ENCODE measurements at regions not wholly inside any gene's neighbourhood (a gene's known extent, or its start where the extent isn't known, plus 50 kb on each side); places are given as distances from the start of the nearest gene placed in this dataset.
"Not testable (repeated sequence)": the region's sequence is repeated elsewhere in the genome, so short reads cannot be mapped to it uniquely, and the experiment has no call there.

DNA sequence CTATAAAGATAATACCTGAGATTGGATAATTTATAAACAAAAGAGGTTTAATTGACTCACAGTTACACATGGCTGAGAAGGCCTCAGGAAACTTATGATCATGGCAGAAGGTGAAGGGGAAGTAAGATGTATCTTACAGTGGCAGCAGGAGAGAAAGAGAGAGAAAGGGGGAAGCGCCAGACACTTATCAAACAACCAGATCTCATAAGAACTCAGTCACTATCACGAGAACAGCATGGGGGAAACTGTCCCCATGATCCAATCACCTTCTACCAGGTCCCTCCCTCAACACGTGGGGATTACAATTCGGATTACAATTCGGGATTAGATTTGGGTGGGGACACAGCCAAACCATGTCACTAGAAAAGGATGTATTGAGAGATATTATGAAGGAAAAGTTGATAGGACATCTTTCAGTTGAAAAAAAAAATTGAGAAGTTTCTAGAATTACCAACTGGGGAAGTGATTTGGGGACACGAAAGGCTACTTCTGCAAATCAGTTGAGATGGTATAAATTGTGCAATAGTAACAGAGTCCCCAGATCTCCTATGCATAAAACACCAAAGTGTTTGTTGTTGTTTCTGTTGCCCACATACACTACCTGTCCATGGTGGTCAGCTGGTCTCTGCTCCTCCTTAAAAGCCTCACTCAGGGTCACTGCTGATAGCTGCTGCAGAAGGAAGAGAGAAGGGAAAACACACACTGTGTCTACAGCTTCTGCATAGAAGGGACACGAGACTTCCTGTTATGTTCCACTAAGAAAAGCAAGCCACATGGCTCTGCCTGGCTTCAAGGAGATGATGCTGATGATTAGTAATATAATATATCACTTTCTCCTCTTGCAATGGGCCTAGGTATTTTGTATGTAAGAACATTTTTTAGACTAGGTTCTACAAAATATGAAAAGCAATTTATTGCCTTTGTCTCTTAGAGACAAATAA, 465.5 kb downstream of the PDZRN4 start:
- Histone ChIP-seq H3K9ac (no peak overlapping the region), H3K4me1 (ENCODE audit: low read depth, poor library complexity, severe bottlenecking) (no peaks in the 10 kb centered on the region), H4K20me1 (ENCODE audit: insufficient read depth) (no peaks in the 10 kb centered on the region), H3K4me2 (no peak overlapping the region), H3K79me2 (ENCODE audit: insufficient read depth, low read depth) (no peaks in the 10 kb centered on the region), H3K4me3 (IDR thresholded peaks at IDR 0.05; ENCODE audit: insufficient read depth, low read depth, low read length) (no peak overlapping the region), H3K27me3 (ENCODE audit: insufficient read depth, low read depth) (no peaks in the 10 kb centered on the region), H3K27ac (no peak overlapping the region), H3K36me3 (ENCODE audit: insufficient read depth) (no peaks in the 10 kb centered on the region), H2AFZ (ENCODE audit: low read depth) (no peak overlapping the region)
- TF ChIP-seq, protein P1, sequence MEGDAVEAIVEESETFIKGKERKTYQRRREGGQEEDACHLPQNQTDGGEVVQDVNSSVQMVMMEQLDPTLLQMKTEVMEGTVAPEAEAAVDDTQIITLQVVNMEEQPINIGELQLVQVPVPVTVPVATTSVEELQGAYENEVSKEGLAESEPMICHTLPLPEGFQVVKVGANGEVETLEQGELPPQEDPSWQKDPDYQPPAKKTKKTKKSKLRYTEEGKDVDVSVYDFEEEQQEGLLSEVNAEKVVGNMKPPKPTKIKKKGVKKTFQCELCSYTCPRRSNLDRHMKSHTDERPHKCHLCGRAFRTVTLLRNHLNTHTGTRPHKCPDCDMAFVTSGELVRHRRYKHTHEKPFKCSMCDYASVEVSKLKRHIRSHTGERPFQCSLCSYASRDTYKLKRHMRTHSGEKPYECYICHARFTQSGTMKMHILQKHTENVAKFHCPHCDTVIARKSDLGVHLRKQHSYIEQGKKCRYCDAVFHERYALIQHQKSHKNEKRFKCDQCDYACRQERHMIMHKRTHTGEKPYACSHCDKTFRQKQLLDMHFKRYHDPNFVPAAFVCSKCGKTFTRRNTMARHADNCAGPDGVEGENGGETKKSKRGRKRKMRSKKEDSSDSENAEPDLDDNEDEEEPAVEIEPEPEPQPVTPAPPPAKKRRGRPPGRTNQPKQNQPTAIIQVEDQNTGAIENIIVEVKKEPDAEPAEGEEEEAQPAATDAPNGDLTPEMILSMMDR (conservative IDR thresholded peaks at IDR 0.05; ENCODE audit: low read depth, low read length): no peak

DNA sequence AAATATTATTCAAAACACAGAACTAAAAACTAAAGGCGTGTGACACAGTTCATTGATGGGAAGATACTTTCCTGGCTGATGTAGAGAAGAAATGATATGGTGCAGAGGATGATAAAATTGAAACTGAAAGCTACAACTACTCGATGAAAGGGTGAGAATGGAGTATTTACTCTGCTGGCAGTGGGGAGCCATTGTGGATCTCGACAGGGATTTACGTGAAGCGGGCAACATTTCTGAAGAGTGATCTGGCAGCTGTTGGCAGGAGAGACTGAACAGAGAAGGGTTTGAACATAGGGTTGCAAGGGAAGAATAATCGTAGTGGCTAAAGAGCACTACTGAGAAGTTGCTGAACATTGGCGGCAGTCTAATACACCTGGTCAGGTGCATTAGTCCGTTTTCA, 464.9 kb downstream of the PDZRN4 start:
- no peaks in the 10 kb centered on the region for H3K36me3 ChIP-seq (ENCODE audit: insufficient read depth)
- H3K27ac ChIP-seq: no peak overlapping the region
- H3K79me2 ChIP-seq (ENCODE audit: insufficient read depth, low read depth): no peaks in the 10 kb centered on the region
- TF ChIP-seq, protein P1 (conservative IDR thresholded peaks at IDR 0.05; ENCODE audit: low read depth, low read length): no peak
- no peak overlapping the region for H2AFZ ChIP-seq (ENCODE audit: low read depth)
- no peak overlapping the region for H3K4me3 ChIP-seq (IDR thresholded peaks at IDR 0.05; ENCODE audit: insufficient read depth, low read depth, low read length)
- no peaks in the 10 kb centered on the region for H3K4me1 ChIP-seq (ENCODE audit: low read depth, poor library complexity, severe bottlenecking)
- H3K27me3 ChIP-seq (ENCODE audit: insufficient read depth, low read depth): no peaks in the 10 kb centered on the region
- H3K4me2 ChIP-seq: no peak overlapping the region
- no peaks in the 10 kb centered on the region for H4K20me1 ChIP-seq (ENCODE audit: insufficient read depth)
- H3K9ac ChIP-seq: no peak overlapping the region

DNA sequence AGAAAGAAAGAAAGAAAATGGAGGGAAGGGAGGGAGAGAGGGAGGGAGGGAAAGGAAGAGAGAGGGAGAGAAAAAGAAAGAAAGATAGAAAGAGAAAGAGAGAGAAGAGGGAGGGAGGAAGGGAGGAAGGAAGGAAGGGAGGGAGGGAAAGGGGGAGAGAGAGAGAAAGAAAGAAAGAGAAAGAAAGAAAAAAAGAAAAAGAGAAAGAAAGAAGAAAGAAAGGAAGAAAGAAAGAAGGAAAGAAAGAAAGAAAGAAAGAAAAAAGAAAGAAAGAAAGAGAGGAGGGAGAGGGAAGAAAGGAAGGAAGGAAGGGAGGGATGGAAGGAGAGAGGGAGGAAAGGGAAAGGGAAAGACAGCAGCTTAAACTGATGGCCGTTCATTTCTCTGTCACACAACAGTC, 457.5 kb downstream of the PDZRN4 start:
- no peak overlapping the region for H3K27ac ChIP-seq
- TF ChIP-seq, protein P1 (conservative IDR thresholded peaks at IDR 0.05; ENCODE audit: low read depth, low read length): no peak
- no peaks in the 10 kb centered on the region for H3K27me3 ChIP-seq (ENCODE audit: insufficient read depth, low read depth)

DNA sequence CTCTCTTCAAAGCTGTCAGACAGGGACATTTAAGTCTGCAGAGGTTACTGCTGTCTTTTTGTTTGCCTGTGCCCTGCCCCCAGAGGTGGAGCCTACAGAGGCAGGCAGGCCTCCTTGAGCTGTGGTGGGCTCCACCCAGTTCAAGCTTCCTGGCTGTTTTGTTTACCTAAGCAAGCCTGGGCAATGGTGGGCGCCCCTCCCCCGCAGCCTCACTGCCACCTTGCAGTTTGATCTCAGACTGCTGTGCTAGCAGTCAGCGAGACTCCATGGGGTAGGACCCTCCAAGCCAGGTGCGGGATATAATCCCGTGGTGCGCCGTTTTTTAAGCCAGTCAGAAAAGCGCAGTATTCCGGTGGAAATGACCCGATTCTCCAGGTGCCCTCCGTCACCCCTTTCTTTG, 454.7 kb downstream of the PDZRN4 start:
- not testable (repeated sequence) for H3K27ac ChIP-seq; H3K36me3 ChIP-seq (ENCODE audit: insufficient read depth); H3K4me1 ChIP-seq (ENCODE audit: low read depth, poor library complexity, severe bottlenecking); H3K4me3 ChIP-seq (IDR thresholded peaks at IDR 0.05; ENCODE audit: insufficient read depth, low read depth, low read length); H3K9ac ChIP-seq; H4K20me1 ChIP-seq (ENCODE audit: insufficient read depth); H3K27me3 ChIP-seq (ENCODE audit: insufficient read depth, low read depth); H3K79me2 ChIP-seq (ENCODE audit: insufficient read depth, low read depth); H3K4me2 ChIP-seq; H2AFZ ChIP-seq (ENCODE audit: low read depth)

More for the DNA sequence above, 457.5 kb downstream of the PDZRN4 start:
- Histone ChIP-seq H3K4me2 (no peak overlapping the region), H3K4me3 (IDR thresholded peaks at IDR 0.05; ENCODE audit: insufficient read depth, low read depth, low read length) (no peak overlapping the region), H4K20me1 (ENCODE audit: insufficient read depth) (no peaks in the 10 kb centered on the region), H3K79me2 (ENCODE audit: insufficient read depth, low read depth) (no peaks in the 10 kb centered on the region), H3K36me3 (ENCODE audit: insufficient read depth) (no peaks in the 10 kb centered on the region), H3K9ac (no peak overlapping the region), H3K4me1 (ENCODE audit: low read depth, poor library complexity, severe bottlenecking) (no peaks in the 10 kb centered on the region), H2AFZ (ENCODE audit: low read depth) (no peak overlapping the region)

DNA sequence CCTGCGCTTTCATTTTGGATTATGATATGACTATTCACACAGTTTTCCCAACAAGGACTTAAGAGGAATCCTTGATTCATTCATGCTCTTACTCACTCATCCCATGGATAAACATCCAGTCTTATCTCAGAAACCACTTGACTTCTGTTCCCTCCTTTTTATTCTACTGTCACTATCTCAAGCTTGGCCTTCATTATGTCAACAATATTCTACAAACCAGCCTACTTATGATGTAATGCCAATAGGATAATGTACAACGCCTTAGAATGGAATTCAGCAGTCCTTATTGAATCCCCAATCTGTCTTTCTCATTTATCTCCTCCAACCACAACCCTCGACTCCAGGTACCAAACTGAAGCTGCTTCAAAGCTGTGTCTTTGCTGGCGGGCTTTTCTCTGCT, 448.5 kb downstream of the PDZRN4 start:
- H3K36me3 ChIP-seq (ENCODE audit: insufficient read depth): no peaks in the 10 kb centered on the region
- H3K4me2 ChIP-seq: no peak overlapping the region
- no peaks in the 10 kb centered on the region for H3K79me2 ChIP-seq (ENCODE audit: insufficient read depth, low read depth)
- TF ChIP-seq, protein P1 (conservative IDR thresholded peaks at IDR 0.05; ENCODE audit: low read depth, low read length): no peak
- no peaks in the 10 kb centered on the region for H3K4me1 ChIP-seq (ENCODE audit: low read depth, poor library complexity, severe bottlenecking)
- H2AFZ ChIP-seq (ENCODE audit: low read depth): no peak overlapping the region
- H3K27ac ChIP-seq: no peak overlapping the region
- no peak overlapping the region for H3K4me3 ChIP-seq (IDR thresholded peaks at IDR 0.05; ENCODE audit: insufficient read depth, low read depth, low read length)
- no peaks in the 10 kb centered on the region for H4K20me1 ChIP-seq (ENCODE audit: insufficient read depth)
- no peak overlapping the region for H3K9ac ChIP-seq
- H3K27me3 ChIP-seq (ENCODE audit: insufficient read depth, low read depth): no peaks in the 10 kb centered on the region
